Esophagus (tissue), 2 donors: ENCODE measurements at regions not wholly inside any gene's neighbourhood (a gene's known extent, or its start where the extent isn't known, plus 50 kb on each side); places are given as distances from the start of the nearest gene placed in this dataset.

Experiments used
- H3K27ac ChIP-seq, 2 donors: one replicate each; pipeline ENCODE4 v1.5.1; 2013; ENCODE audit warnings: low read depth in 2 of 2, mild to moderate bottlenecking in 2 of 2, inconsistent platforms in 1 of 2, low read length in 1 of 2, moderate library complexity in 1 of 2
- H3K27me3 ChIP-seq, 2 donors: one replicate each; pipeline ENCODE4 v1.6.1; 2013; ENCODE audit warnings: low read length in 2 of 2, control low read depth in 1 of 2, mild to moderate bottlenecking in 1 of 2; ENCODE audit not compliant: insufficient read depth in 2 of 2, control insufficient read depth in 1 of 2
- H3K36me3 ChIP-seq, 2 donors: one replicate each; pipeline ENCODE4 v1.6.1; 2013; ENCODE audit warnings: low read length in 1 of 2; ENCODE audit not compliant: control insufficient read depth in 2 of 2, insufficient read depth in 2 of 2
- H3K4me1 ChIP-seq, 2 donors: one replicate each; pipeline ENCODE4 v1.6.1; 2013; ENCODE audit warnings: low read length in 1 of 2; ENCODE audit not compliant: control insufficient read depth in 2 of 2, insufficient read depth in 2 of 2
- H3K4me3 ChIP-seq, 2 donors: one replicate each; pipeline ENCODE4 v1.5.1; 2013; ENCODE audit warnings: low read length in 2 of 2, mild to moderate bottlenecking in 2 of 2, low read depth in 1 of 2, moderate library complexity in 1 of 2
- H3K9me3 ChIP-seq, 2 donors: one replicate each; pipeline ENCODE4 v1.6.1; 2013; ENCODE audit warnings: mild to moderate bottlenecking in 2 of 2, low read depth in 1 of 2, low read length in 1 of 2, moderate library complexity in 1 of 2; ENCODE audit not compliant: control insufficient read depth in 2 of 2, insufficient read depth in 1 of 2
- WGBS, 2 donors: extraction: QIAGEN DNeasy Blood & Tissue Kit; methylation state at CpG; one replicate each; pipeline ENCODE4 v1.1.7; 2013; 5-methylcytosine and 5-hydroxymethylcytosine counted together
- donor health status: healthy with polysubstance abuse.
- donor health status: Bipolar disorder and iron deficiency.

GRCh38 chr2:20143263-20143662 is 81.7 kb downstream of the SDC1 start:
- Histone ChIP-seq H3K9me3 (no peaks in the 10 kb centered on the region), H3K36me3 (no peaks in the 10 kb centered on the region), H3K27me3 (no peaks in the 10 kb centered on the region), H3K27ac (peak overlapping the region; percentile 90 to 94), H3K4me3 (no peak overlapping the region), H3K4me1 (peaks cover 13 to 38% of the 10 kb centered on the region in 2 donors)
- 53 to 63% methylated on average over 5 of the region's 5 CpGs for WGBS, 2 donors

GRCh38 chr2:20141806-20142205 is 83.1 kb downstream of the SDC1 start:
- Histone ChIP-seq H3K4me3 (no peak overlapping the region), H3K27me3 (no peaks in the 10 kb centered on the region), H3K9me3 (no peaks in the 10 kb centered on the region), H3K4me1 (peaks cover 13 to 38% of the 10 kb centered on the region in 2 donors), H3K27ac (peak overlapping the region; percentile 90 to 94), H3K36me3 (no peaks in the 10 kb centered on the region)
- WGBS, 2 donors: 54 to 63% methylated on average over 8 of the region's 8 CpGs

GRCh38 chr2:20141056-20141762 is 83.7 kb downstream of the SDC1 start:
- H3K27me3 ChIP-seq: no peaks in the 10 kb centered on the region
- no peaks in the 10 kb centered on the region for H3K36me3 ChIP-seq
- peak overlapping the region; percentile 90 to 94 for H3K27ac ChIP-seq
- no peaks in the 10 kb centered on the region for H3K9me3 ChIP-seq
- 33 to 46% methylated on average over 9 of the region's 9 CpGs for WGBS, 2 donors
- H3K4me1 ChIP-seq: peaks cover 14 to 38% of the 10 kb centered on the region in 2 donors
- no peak overlapping the region for H3K4me3 ChIP-seq

- 84 to 87% methylated on average over 11 of the region's 11 CpGs for WGBS, 2 donors
- Histone ChIP-seq H3K27me3 (no peaks in the 10 kb centered on the region), H3K9me3 (no peaks in the 10 kb centered on the region), H3K27ac (peak overlapping the region; percentile 71 to 94), H3K4me1 (peaks cover 15 to 36% of the 10 kb centered on the region in 2 donors), H3K36me3 (no peaks in the 10 kb centered on the region), H3K4me3 (no peak overlapping the region)
These were observed 84.4 kb downstream of the SDC1 start for GRCh38 chr2:20140321-20141055.

GRCh38 chr2:20139407-20140172 is 85.3 kb downstream of the SDC1 start:
- H3K36me3 ChIP-seq: no peaks in the 10 kb centered on the region
- H3K4me3 ChIP-seq: no peak overlapping the region
- H3K9me3 ChIP-seq: no peaks in the 10 kb centered on the region
- H3K4me1 ChIP-seq: peaks cover 11 to 31% of the 10 kb centered on the region in 2 donors
- 65 to 71% methylated on average over 8 to 9 of the region's 9 CpGs for WGBS, 2 donors
- H3K27ac ChIP-seq: peak overlapping the region; percentile 15 to 50
- H3K27me3 ChIP-seq: no peaks in the 10 kb centered on the region

GRCh38 chr2:20138696-20139095 is 86.2 kb downstream of the SDC1 start:
- H3K27ac ChIP-seq: peak overlapping the region in 1 of 2 donors; percentile 57
- H3K4me3 ChIP-seq: no peak overlapping the region
- H3K36me3 ChIP-seq: no peaks in the 10 kb centered on the region
- no peaks in the 10 kb centered on the region for H3K9me3 ChIP-seq
- 47 to 60% methylated on average over 6 of the region's 6 CpGs for WGBS, 2 donors
- peaks cover 7 to 26% of the 10 kb centered on the region in 2 donors for H3K4me1 ChIP-seq
- H3K27me3 ChIP-seq: no peaks in the 10 kb centered on the region

GRCh38 chr2:20137884-20138283 is 86.5 kb upstream of the LAPTM4A start:
- H3K4me1 ChIP-seq: peaks cover 7 to 24% of the 10 kb centered on the region in 2 donors
- no peak overlapping the region for H3K27ac ChIP-seq
- H3K9me3 ChIP-seq: no peaks in the 10 kb centered on the region
- H3K27me3 ChIP-seq: no peaks in the 10 kb centered on the region
- WGBS, 2 donors: 89 to 92% methylated on average over 8 of the region's 8 CpGs
- H3K4me3 ChIP-seq: no peak overlapping the region
- H3K36me3 ChIP-seq: no peaks in the 10 kb centered on the region

GRCh38 chr2:20137131-20137571 is 85.7 kb upstream of the LAPTM4A start:
- Histone ChIP-seq H3K9me3 (no peaks in the 10 kb centered on the region), H3K27me3 (no peaks in the 10 kb centered on the region), H3K4me3 (no peak overlapping the region), H3K4me1 (peaks cover 5 to 16% of the 10 kb centered on the region in 2 donors), H3K36me3 (no peaks in the 10 kb centered on the region), H3K27ac (no peak overlapping the region)
- 83 to 87% methylated on average over 10 of the region's 10 CpGs for WGBS, 2 donors

- Histone ChIP-seq H3K9me3 (no peaks in the 10 kb centered on the region), H3K27ac (peak overlapping the region; percentile 15 to 90), H3K4me1 (peaks cover 5 to 10% of the 10 kb centered on the region in 2 donors), H3K4me3 (no peak overlapping the region), H3K27me3 (no peaks in the 10 kb centered on the region), H3K36me3 (no peaks in the 10 kb centered on the region)
- WGBS, 2 donors: 60 to 71% methylated on average over 12 of the region's 12 CpGs
These were observed 84.7 kb upstream of the LAPTM4A start for GRCh38 chr2:20136149-20136548.
